H9 (cell line): ENCODE measurements at regions not wholly inside any gene's neighbourhood (a gene's known extent, or its start where the extent isn't known, plus 50 kb on each side); places are given as distances from the start of the nearest gene placed in this dataset.
"Not testable (repeated sequence)": the region's sequence is repeated elsewhere in the genome, so short reads cannot be mapped to it uniquely, and the experiment has no call there.

Source experiments
- DNase-seq: peaks from one replicate; pipeline ENCODE4 v3.0.0-alpha.2; 2017
- H2AFZ ChIP-seq: one replicate; pipeline ENCODE4 v1.6.1; 2013; ENCODE audit warnings: mild to moderate bottlenecking, low read length, control low read depth, moderate library complexity
- H2AK5ac ChIP-seq: 2 replicates; pipeline ENCODE4 v1.6.1; 2013; ENCODE audit warnings: low read length, control low read depth, mixed read lengths; ENCODE audit not compliant: insufficient read length
- H2BK120ac ChIP-seq: one replicate; pipeline ENCODE4 v1.6.1; 2013; ENCODE audit warnings: low read depth, mild to moderate bottlenecking, low read length, control low read depth, inconsistent platforms; ENCODE audit not compliant: poor library complexity, severe bottlenecking
- H2BK12ac ChIP-seq: 2 replicates; pipeline ENCODE4 v1.6.1; 2013; ENCODE audit warnings: low read length, control low read depth, mixed read lengths, low read depth; ENCODE audit not compliant: insufficient read length
- H2BK15ac ChIP-seq: 2 replicates; pipeline ENCODE4 v1.6.1; 2013; ENCODE audit warnings: low read depth, low read length, control low read depth
- H2BK20ac ChIP-seq: one replicate; pipeline ENCODE4 v1.6.1; 2013; ENCODE audit warnings: low read depth, mild to moderate bottlenecking, low read length, control low read depth, inconsistent platforms; ENCODE audit not compliant: poor library complexity, severe bottlenecking
- H2BK5ac ChIP-seq: 2 replicates; pipeline ENCODE4 v1.6.1; 2013; ENCODE audit warnings: low read length, control low read depth, mixed read lengths; ENCODE audit not compliant: insufficient read length
- H3K14ac ChIP-seq: 2 replicates; pipeline ENCODE4 v1.6.1; 2013; ENCODE audit warnings: low read length, control low read depth; ENCODE audit not compliant: insufficient read depth
- H3K18ac ChIP-seq: 2 replicates; pipeline ENCODE4 v1.6.1; 2013; ENCODE audit warnings: low read depth, mild to moderate bottlenecking, mixed read lengths, low read length, control low read depth; ENCODE audit not compliant: insufficient read length
- H3K23ac ChIP-seq: 2 replicates; pipeline ENCODE4 v1.6.1; 2013; ENCODE audit warnings: low read length, control low read depth, mixed read lengths, low read depth; ENCODE audit not compliant: insufficient read length
- H3K23me2 ChIP-seq: 2 replicates; pipeline ENCODE4 v1.6.1; 2013; ENCODE audit warnings: low read depth, mild to moderate bottlenecking, mixed read lengths, low read length, control low read depth; ENCODE audit not compliant: insufficient read length, poor library complexity, severe bottlenecking
- H3K27ac ChIP-seq: 2 replicates; pipeline ENCODE4 v1.5.1; 2013; ENCODE audit warnings: low read length, control low read depth, mixed read lengths, low read depth; ENCODE audit not compliant: insufficient read length
- H3K27me3 ChIP-seq: 2 replicates; pipeline ENCODE4 v1.6.1; 2013; ENCODE audit warnings: low read length, control low read depth, inconsistent platforms; ENCODE audit not compliant: insufficient read depth
- H3K4ac ChIP-seq: 2 replicates; pipeline ENCODE4 v1.6.1; 2013; ENCODE audit warnings: low read depth, mild to moderate bottlenecking, control low read depth, inconsistent platforms, low read length, moderate library complexity
- H3K4me1 ChIP-seq: 2 replicates; pipeline ENCODE4 v1.6.1; 2013; ENCODE audit warnings: low read length, control low read depth, inconsistent platforms; ENCODE audit not compliant: insufficient read depth
- H3K4me2 ChIP-seq: 2 replicates; pipeline ENCODE4 v1.6.1; 2013; ENCODE audit warnings: low read length, control low read depth, mixed read lengths; ENCODE audit not compliant: insufficient read length, insufficient read depth
- H3K56ac ChIP-seq: 2 replicates; pipeline ENCODE4 v1.6.1; 2013; ENCODE audit warnings: low read depth, mild to moderate bottlenecking, mixed read lengths, low read length, control low read depth; ENCODE audit not compliant: insufficient read length
- H3K79me1 ChIP-seq: 2 replicates; pipeline ENCODE4 v1.6.1; 2013; ENCODE audit warnings: low read depth, mild to moderate bottlenecking, moderate library complexity, low read length, control low read depth, inconsistent platforms; ENCODE audit not compliant: insufficient read depth, poor library complexity, severe bottlenecking
- H3K79me2 ChIP-seq: 2 replicates; pipeline ENCODE4 v1.6.1; 2013; ENCODE audit warnings: low read length, control low read depth, inconsistent platforms; ENCODE audit not compliant: insufficient read depth
- H3K9ac ChIP-seq: 2 replicates; pipeline ENCODE4 v1.6.1; 2013; ENCODE audit warnings: low read length, control low read depth, mixed read lengths; ENCODE audit not compliant: insufficient read length; ENCODE audit errors: extremely low read depth
- H3K9me3 ChIP-seq: one replicate; pipeline ENCODE4 v1.6.1; 2013; ENCODE audit warnings: low read depth, low read length, inconsistent platforms; ENCODE audit not compliant: control insufficient read depth
- H3T11ph ChIP-seq: one replicate; pipeline ENCODE4 v1.6.1; 2013; ENCODE audit warnings: mild to moderate bottlenecking, low read length, control low read depth, inconsistent platforms
- H4K20me1 ChIP-seq: one replicate; pipeline ENCODE4 v1.6.1; 2013; ENCODE audit not compliant: control insufficient read depth, insufficient read length, insufficient read depth
- H4K5ac ChIP-seq: 2 replicates; pipeline ENCODE4 v1.6.1; 2013; ENCODE audit warnings: low read depth, mild to moderate bottlenecking, mixed read lengths, low read length, control low read depth; ENCODE audit not compliant: insufficient read length
- H4K8ac ChIP-seq: replicated peaks from 2 replicates; pipeline ENCODE4 v1.6.1; 2013; ENCODE audit warnings: low read length, control low read depth, mixed read lengths, low read depth; ENCODE audit not compliant: insufficient read length
- H4K91ac ChIP-seq: 2 replicates; pipeline ENCODE4 v1.6.1; 2013; ENCODE audit warnings: low read depth, mild to moderate bottlenecking, moderate library complexity, mixed read lengths, low read length, control low read depth; ENCODE audit not compliant: insufficient read length
- H3K27ac Mint-ChIP-seq, 3 experiments: 2 replicates in 2 of 3; 3 replicates in 1 of 3; pipeline ENCODE4 v1.8.0; 2020 to 2021; ENCODE audit warnings: mixed read lengths in 3 of 3, mild to moderate bottlenecking in 1 of 3, moderate library complexity in 1 of 3
- H3K27me3 Mint-ChIP-seq: 2 replicates; pipeline ENCODE4 v1.8.0; 2021; ENCODE audit warnings: low read depth, mild to moderate bottlenecking, moderate library complexity, mixed read lengths
- H3K36me3 Mint-ChIP-seq, 3 experiments: 2 replicates in 2 of 3; 3 replicates in 1 of 3; pipeline ENCODE4 v1.8.0; 2020 to 2021; ENCODE audit warnings: low read depth in 3 of 3, mixed read lengths in 3 of 3; ENCODE audit not compliant: insufficient read depth in 1 of 3
- H3K4me1 Mint-ChIP-seq, 2 experiments: 2 replicates each; pipeline ENCODE4 v1.8.0; 2020; ENCODE audit warnings: mixed read lengths in 2 of 2
- H3K4me3 Mint-ChIP-seq, 2 experiments: 2 replicates in 1 of 2; 3 replicates in 1 of 2; pipeline ENCODE4 v1.8.0; 2020 to 2021; ENCODE audit warnings: mild to moderate bottlenecking in 2 of 2, mixed read lengths in 2 of 2, moderate library complexity in 1 of 2
- H3K9me3 Mint-ChIP-seq, 2 experiments: 2 replicates in 1 of 2; 3 replicates in 1 of 2; pipeline ENCODE4 v1.8.0; 2020; ENCODE audit warnings: mild to moderate bottlenecking in 2 of 2, mixed read lengths in 2 of 2, moderate library complexity in 1 of 2
- WGBS: extraction: QIAGEN DNeasy Blood & Tissue Kit; methylation state at CpG from one replicate; pipeline ENCODE4 v1.1.7; 2013; ENCODE audit warnings: missing lambda C conversion rate, low lambda C conversion rate, mixed read lengths; ENCODE audit not compliant: insufficient read length; ENCODE audit errors: extremely low coverage; 5-methylcytosine and 5-hydroxymethylcytosine counted together
- TF ChIP-seq, protein P1 (sequence below): fragments of 200-600 bp; sonication (generic); conservative IDR thresholded peaks from 3 replicates; pipeline ENCODE4 v1.8.0; 2021; ENCODE audit warnings: antibody characterized with exemption, mild to moderate bottlenecking

GRCh38 chr2:238618494-238619283 is 192.0 kb downstream of the ASB1 start:
- not testable (repeated sequence) for H2BK20ac ChIP-seq, H3K27ac ChIP-seq, H3K4me2 ChIP-seq, H3K4me1 ChIP-seq, H3K27me3 ChIP-seq, H3K4me3 Mint-ChIP-seq, H3K79me2 ChIP-seq, H4K8ac ChIP-seq, H2AFZ ChIP-seq, H3K9me3 Mint-ChIP-seq, H3K18ac ChIP-seq, H3K56ac ChIP-seq, H2BK120ac ChIP-seq, H3K9me3 ChIP-seq, H3K4me1 Mint-ChIP-seq, H4K91ac ChIP-seq, H3K9ac ChIP-seq, H3K4ac ChIP-seq, H3K23ac ChIP-seq, H3K79me1 ChIP-seq, H4K5ac ChIP-seq, H3T11ph ChIP-seq, H3K23me2 ChIP-seq, H2AK5ac ChIP-seq, H2BK12ac ChIP-seq, H3K14ac ChIP-seq, H4K20me1 ChIP-seq, DNase-seq, H2BK15ac ChIP-seq, H2BK5ac ChIP-seq, H3K36me3 Mint-ChIP-seq, H3K27ac Mint-ChIP-seq
- no CpG with 5 or more reads among the region's 2 CpGs for WGBS
- H3K27me3 Mint-ChIP-seq = peaks cover 12% of the 10 kb centered on the region
- TF ChIP-seq, protein P1, sequence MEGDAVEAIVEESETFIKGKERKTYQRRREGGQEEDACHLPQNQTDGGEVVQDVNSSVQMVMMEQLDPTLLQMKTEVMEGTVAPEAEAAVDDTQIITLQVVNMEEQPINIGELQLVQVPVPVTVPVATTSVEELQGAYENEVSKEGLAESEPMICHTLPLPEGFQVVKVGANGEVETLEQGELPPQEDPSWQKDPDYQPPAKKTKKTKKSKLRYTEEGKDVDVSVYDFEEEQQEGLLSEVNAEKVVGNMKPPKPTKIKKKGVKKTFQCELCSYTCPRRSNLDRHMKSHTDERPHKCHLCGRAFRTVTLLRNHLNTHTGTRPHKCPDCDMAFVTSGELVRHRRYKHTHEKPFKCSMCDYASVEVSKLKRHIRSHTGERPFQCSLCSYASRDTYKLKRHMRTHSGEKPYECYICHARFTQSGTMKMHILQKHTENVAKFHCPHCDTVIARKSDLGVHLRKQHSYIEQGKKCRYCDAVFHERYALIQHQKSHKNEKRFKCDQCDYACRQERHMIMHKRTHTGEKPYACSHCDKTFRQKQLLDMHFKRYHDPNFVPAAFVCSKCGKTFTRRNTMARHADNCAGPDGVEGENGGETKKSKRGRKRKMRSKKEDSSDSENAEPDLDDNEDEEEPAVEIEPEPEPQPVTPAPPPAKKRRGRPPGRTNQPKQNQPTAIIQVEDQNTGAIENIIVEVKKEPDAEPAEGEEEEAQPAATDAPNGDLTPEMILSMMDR = peak; percentile 60
